ENCODE measurements at regions not wholly inside any gene's neighbourhood (a gene's known extent, or its start where the extent isn't known, plus 50 kb on each side); places are given as distances from the start of the nearest gene placed in this dataset.

- intact Hi-C loops (cut with DNase I) = no loop called here
- H3K27me3 ChIP-seq = no peaks in the 10 kb centered on the region
- WGBS, 2 donors = 72 to 84% methylated on average over 4 of the region's 4 CpGs
- H3K9me3 ChIP-seq = no peaks in the 10 kb centered on the region
- no peak overlapping the region for H3K27ac ChIP-seq
- TF ChIP-seq CTCF (IDR thresholded peaks at IDR 0.05) = no peak
- TF ChIP-seq POLR2A (IDR thresholded peaks at IDR 0.05) = no peak
- no peaks in the 10 kb centered on the region for H3K36me3 ChIP-seq
- DNase-seq = no peak
- no peaks in the 10 kb centered on the region for H3K4me1 ChIP-seq
- H3K4me3 ChIP-seq (replicated peaks in 1 of 3) = no peak overlapping the region
Measured at GRCh38 chr1:117793413-117793812, 136.0 kb downstream of the GDAP2 start.

DNA sequence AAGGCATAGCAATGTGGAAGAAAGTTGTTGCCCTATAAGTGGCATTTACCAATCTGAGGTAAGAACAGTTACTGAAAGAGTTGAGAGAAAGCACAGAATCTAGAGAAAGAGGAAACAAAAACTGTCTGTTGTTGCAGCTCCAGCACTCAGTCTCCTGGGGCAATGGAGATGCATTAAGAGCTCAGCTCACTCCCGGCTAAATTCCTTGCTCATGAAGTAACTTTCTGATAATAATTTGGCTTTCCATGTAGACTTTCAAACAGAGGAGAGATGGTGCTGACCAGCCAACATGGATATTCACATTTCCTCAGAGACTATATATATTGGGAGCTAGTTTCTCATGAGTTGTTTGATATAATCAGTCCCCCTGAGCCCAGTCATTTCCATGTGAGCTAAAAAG is 135.3 kb downstream of the GDAP2 start:
- Histone ChIP-seq H3K27me3 (no peaks in the 10 kb centered on the region), H3K36me3 (no peaks in the 10 kb centered on the region), H3K27ac (no peak overlapping the region), H3K4me1 (no peaks in the 10 kb centered on the region), H3K4me3 (replicated peaks in 1 of 3) (no peak overlapping the region), H3K9me3 (no peaks in the 10 kb centered on the region)
- DNase-seq = no peak
- intact Hi-C loops (cut with DNase I) = no loop called here
- WGBS, 2 donors = 48 to 67% methylated on average over 1 of the region's 1 CpG
- TF ChIP-seq CTCF (IDR thresholded peaks at IDR 0.05) (no peak), POLR2A (IDR thresholded peaks at IDR 0.05) (no peak)

DNA sequence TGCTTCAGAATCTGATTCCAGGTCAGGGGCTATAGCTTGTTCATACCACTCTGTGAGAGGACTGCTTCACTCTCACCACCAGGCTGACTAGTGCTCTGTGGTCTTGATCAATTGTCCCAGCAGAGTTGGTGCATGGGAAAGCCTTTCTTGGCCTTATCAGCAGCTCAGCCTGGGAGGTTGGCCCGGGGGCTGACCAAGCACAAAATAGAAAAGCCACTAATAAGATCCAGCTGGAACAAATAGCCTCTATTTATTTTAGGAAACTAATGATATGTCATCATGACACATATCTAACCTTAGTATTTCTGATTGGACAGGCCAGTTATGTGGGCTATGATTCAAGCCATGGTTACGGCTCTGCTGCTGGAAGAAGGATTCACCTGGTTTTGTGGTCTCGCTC is 134.2 kb downstream of the GDAP2 start:
- H3K27me3 ChIP-seq = no peaks in the 10 kb centered on the region
- no peak for DNase-seq
- H3K4me3 ChIP-seq (replicated peaks in 1 of 3) = no peak overlapping the region
- H3K27ac ChIP-seq = no peak overlapping the region
- TF ChIP-seq CTCF (IDR thresholded peaks at IDR 0.05) (no peak), POLR2A (IDR thresholded peaks at IDR 0.05) (no peak)
- no peaks in the 10 kb centered on the region for H3K36me3 ChIP-seq
- WGBS, 2 donors = 78 to 80% methylated on average over 3 of the region's 3 CpGs
- no peaks in the 10 kb centered on the region for H3K4me1 ChIP-seq
- intact Hi-C loops (cut with DNase I) = no loop called here
- H3K9me3 ChIP-seq = no peaks in the 10 kb centered on the region

- intact Hi-C loops (cut with DNase I) = no loop called here
- TF ChIP-seq CTCF (IDR thresholded peaks at IDR 0.05) = no peak
- TF ChIP-seq POLR2A (IDR thresholded peaks at IDR 0.05) = no peak
- DNase-seq = no peak
- Histone ChIP-seq H3K27me3 (no peaks in the 10 kb centered on the region), H3K27ac (no peak overlapping the region), H3K4me3 (replicated peaks in 1 of 3) (no peak overlapping the region), H3K36me3 (no peaks in the 10 kb centered on the region), H3K9me3 (no peaks in the 10 kb centered on the region), H3K4me1 (no peaks in the 10 kb centered on the region)
- WGBS, 2 donors = 83 to 86% methylated on average over 5 of the region's 5 CpGs
Measured at GRCh38 chr1:117795792-117796191, 133.6 kb downstream of the GDAP2 start.

- intact Hi-C loops (cut with DNase I) = no loop called here
- no peak overlapping the region for H3K27ac ChIP-seq
- no peaks in the 10 kb centered on the region for H3K9me3 ChIP-seq
- H3K36me3 ChIP-seq = no peaks in the 10 kb centered on the region
- no peak for DNase-seq
- TF ChIP-seq POLR2A (IDR thresholded peaks at IDR 0.05) (no peak), CTCF (IDR thresholded peaks at IDR 0.05) (no peak)
- H3K27me3 ChIP-seq = no peaks in the 10 kb centered on the region
- H3K4me3 ChIP-seq (replicated peaks in 1 of 3) = no peak overlapping the region
- H3K4me1 ChIP-seq = no peaks in the 10 kb centered on the region
- 76 to 82% methylated on average over 6 of the region's 6 CpGs for WGBS, 2 donors
Measured at GRCh38 chr1:117796226-117796625, 133.2 kb downstream of the GDAP2 start.

Measured in thyroid gland (tissue), 4 donors.